GM19438 (cell line): ENCODE measurements at regions not wholly inside any gene's neighbourhood (a gene's known extent, or its start where the extent isn't known, plus 50 kb on each side); places are given as distances from the start of the nearest gene placed in this dataset.

Experiments used
- ATAC-seq: cut with Tn5 transposase; IDR thresholded peaks from one replicate; pipeline ENCODE4 v1.9.1; 2021; ENCODE audit warnings: low read depth; ENCODE audit not compliant: unreplicated experiment

GRCh38 chr6:47126647-47127391 is 84.7 kb upstream of the ADGRF1 start:
- no peak for ATAC-seq

DNA sequence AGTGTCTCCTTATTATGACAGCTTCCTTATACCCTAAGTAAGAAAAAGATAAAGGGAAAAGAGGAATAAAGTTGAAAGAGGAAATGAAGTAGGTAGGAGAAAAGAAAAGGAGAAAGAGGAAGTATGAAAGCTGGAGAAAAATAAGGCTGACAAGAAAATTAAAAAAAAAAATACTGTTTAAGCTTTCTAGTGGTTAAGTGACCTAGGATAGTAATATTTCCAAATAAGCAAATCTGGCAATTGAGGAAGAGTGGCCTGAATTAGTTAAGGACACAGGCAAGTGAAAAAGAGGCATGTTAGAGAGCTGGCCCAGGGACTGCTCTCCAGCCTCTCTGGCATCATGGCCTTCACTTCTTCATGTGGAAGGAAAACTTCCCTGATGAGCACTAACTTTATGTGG is 76.5 kb upstream of the ADGRF1 start:
- ATAC-seq = no peak

GRCh38 chr6:47117314-47117713 is 75.2 kb upstream of the ADGRF1 start:
- no peak for ATAC-seq

- ATAC-seq = no peak
Measured at GRCh38 chr6:47116606-47117005, 74.5 kb upstream of the ADGRF1 start.

DNA sequence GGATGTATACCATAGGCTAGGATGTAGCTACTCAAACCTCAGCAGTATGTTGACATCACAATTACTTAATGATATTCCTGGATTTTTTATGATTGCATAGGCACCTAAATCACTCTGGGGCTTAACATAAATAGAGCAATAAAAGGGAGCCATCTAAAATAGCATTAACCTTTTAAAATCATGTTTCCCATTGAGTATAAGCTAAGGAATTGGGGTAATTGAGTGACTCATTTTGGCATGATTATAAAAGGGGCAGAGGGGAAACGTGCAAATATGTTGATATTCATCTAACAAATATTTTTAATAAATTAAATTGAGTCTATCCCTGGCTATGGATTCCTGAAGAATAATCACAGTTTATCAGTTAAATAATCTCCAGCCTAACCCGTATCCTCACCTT is 74.0 kb upstream of the ADGRF1 start:
- ATAC-seq = no peak

GRCh38 chr6:47114460-47114859 is 72.3 kb upstream of the ADGRF1 start:
- ATAC-seq = no peak

GRCh38 chr6:47112317-47112716 is 70.2 kb upstream of the ADGRF1 start:
- ATAC-seq = no peak

GRCh38 chr6:47111685-47112084 is 69.6 kb upstream of the ADGRF1 start:
- no peak for ATAC-seq

DNA sequence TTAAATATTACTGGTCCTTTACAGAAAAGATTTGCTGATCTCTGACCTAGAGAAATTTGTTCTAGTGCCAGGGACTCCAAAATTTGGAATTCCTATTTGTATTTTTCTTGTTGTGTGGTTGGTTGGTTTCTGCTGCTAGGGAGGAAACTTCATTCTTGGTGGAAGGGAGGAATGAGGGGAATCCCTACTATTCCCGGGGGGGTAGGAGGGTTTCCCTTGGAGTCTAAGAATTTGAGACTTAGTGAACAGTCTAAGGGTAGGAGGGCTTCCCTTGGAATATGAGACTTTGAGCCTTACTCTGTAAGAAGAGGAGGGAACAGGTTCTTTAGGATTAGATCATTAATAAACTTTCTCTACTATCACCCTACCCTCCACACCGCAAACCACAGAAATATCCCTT is 67.1 kb upstream of the ADGRF1 start:
- no peak for ATAC-seq

DNA sequence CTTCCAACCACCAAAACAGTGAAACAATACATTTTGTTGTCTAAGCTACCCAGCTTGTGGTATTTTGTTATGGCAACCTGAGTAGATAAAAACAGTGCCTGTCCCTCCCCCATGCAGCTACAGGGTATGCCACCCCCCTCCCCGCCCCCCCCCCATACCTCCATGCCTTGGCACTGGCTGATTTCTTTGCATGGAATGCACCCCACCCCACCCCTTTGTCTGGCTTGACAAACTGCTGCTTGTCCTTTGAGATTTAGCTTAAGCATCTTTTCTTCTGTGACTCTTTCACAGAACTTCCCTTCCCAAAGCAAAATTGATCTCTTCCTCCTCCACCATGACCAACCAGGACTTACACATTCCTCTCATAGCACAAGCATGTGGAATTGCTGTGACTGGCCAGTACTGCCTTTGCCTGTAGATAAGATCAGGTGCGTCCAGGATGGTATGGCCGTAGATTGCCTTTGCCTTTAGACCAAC is 64.6 kb upstream of the ADGRF1 start:
- no peak for ATAC-seq

DNA sequence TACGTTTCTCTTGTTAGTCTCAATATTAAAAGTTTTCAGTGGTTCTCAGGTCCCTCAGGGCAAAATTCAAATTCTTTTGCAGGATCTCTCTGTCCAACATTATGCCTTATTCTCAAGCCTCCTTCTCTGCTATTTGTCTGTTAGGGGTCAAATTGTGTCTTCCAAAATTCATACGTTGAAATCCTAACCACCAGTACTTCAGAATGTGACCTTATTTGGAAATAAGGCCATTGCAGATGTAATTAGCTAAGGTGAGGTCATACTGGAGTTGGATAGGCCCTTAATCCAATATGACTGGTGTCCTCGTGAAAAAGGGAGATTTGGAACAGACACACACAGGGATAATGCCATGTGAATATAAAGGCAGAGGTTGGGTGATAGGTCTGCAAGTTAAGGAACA is 64.1 kb upstream of the ADGRF1 start:
- no peak for ATAC-seq

DNA sequence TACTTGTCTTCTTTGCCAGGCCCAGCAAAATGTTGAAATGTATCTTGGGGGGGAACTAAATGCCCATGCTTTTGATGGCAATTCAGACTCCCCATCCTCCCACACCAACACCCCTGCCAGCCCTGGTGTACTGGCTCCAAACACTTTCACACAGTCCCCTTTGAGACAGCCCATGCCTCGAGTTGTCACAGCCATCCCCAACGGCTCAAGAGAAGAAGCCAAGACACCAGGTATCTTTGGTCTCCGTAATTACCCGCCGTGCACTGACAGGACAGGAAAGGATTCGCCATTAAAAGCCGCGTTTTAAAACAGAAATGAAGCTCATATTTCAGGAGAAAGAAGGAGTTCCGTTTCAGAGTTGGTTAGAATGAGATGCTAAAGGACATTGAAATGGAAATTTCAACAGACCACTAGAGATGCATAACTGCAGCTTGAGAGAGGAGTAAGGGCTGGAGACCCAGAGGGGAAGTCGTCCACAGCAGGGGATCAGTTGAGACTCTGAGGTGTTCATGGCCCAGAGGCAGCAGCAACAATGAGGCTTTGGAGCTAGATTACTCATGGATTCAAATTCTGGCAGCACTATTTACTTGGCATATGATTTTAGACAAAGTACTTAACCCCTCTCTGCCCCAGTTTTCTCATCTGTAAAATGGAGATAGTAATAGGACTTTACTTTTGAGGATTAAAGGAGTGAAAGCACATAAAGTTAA is 63.5 kb upstream of the ADGRF1 start:
- ATAC-seq = no peak

- ATAC-seq = no peak
Measured at GRCh38 chr6:47103931-47104330, 61.8 kb upstream of the ADGRF1 start.

DNA sequence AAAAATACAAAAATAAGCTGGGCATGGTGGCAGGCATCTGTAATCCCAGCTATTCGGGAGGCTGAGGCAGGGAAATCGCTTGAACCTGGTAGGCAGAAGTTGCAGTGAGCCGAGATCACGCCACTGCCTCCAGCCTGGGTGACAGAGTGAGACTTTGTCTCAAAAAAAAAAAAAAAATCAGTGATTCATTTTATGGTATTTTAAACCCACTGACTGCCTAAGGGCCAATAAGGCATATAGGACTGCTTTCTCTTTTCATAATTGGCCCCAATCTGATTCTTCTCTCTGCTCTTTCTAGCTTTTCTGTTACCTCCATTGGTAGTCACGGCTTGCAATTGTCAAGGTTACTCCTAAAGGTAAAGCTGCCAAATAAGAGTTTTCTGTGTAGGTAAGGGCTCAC is 60.2 kb upstream of the ADGRF1 start:
- no peak for ATAC-seq

DNA sequence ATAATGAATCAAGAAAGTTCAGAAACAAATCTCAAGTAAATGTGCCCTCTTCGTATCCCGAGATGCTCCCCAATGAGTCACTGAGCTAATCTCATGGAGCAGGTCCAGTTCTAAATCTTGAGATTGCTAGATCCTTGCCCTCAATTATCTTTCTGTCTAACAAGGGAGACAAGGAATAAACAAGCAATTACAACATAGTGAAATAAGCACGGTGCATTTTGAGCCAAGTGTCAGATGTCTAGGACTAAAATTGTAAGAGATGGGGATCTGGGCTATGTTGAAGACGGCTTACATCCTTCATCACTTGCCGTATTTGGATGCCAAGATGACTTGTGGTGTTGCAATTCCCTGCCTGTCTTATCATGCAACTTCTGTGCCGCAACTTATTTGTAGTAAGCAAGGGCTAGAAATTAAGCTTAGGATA is 56.5 kb upstream of the ADGRF1 start:
- ATAC-seq = no peak

- peak; percentile 87 for ATAC-seq
Measured at GRCh38 chr6:47097092-47097945, 55.2 kb upstream of the ADGRF1 start.

GRCh38 chr6:47096211-47096895 is 54.2 kb upstream of the ADGRF1 start:
- no peak for ATAC-seq

DNA sequence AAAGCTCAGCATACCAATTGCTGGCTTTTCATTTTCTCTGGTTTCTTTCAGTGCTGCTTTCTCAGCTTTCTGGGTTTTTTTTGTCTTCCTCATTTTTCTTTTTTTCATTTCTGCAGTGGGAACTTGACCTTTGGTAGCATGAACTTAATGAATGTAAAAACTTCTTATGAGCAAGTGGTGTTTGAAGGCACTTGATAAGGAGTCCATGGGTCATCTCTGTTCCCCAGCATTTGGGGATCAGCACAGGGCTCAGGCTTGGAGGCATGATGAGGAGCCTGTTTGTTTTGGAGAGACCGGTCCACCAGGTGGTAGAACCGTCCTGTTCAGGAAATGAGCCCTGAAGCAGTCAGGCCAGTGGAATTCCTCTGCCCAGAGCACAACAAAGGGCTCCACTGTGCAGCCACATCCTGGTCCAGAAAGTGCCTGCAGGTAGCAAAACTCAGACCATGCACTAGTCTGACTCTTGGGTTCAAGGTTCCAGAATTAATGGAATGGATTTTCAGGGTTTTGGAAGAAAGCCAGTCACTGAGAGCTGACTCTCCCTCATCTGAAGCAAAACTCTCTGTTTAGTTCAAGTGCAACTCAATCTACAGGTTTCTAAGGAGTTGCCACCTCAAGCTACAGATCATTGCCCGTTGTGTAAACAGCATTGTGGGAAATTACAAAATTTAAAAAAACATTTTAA is 52.3 kb upstream of the ADGRF1 start:
- no peak for ATAC-seq

DNA sequence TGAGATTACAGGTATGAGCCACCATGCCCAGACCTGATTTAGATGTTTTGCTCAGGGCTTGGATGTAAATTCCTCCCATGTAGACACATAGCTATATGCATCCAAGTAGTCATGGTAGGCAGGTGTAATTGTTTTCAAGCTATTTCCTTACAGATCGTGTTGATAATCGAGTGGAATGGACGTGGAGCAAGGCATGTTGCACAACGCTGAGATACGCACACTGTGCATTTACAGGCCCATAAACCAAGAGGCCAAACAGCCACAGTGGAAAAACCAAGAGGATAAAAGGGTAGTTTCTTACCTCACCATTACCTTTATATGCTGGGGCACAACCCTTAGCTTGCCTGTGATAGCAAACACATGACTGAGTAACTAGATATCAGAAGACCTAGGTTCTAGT is 51.0 kb upstream of the ADGRF1 start:
- ATAC-seq = no peak
